Globus pallidus (tissue), 1 donor: ENCODE measurements at regions not wholly inside any gene's neighbourhood (a gene's known extent, or its start where the extent isn't known, plus 50 kb on each side); places are given as distances from the start of the nearest gene placed in this dataset.

ENCODE experiments used
- DNase-seq: peaks from one replicate; pipeline ENCODE4 v3.0.0-alpha.2; 2015; ENCODE audit warnings: low spot score

- no peak for DNase-seq
Measured at GRCh38 chr5:39880985-39881384, 456.2 kb upstream of the DAB2 start.

DNA sequence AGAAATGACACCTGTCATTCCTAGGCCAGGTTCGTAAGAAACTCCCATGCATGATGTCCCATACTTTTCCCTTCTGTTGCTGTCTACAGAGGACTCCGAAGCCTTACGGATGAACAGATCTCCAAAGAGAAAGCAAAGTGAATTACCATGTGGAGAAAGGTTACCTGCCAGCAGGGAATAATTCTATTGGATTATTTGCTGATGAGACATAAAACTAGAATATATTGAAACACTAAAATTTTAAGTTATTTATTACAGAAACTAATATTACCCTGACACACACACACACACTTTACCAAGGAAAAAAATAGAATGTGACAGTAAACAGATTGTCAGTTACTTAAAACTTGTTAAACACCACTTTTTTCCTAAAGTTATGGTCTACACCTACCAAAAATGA, 452.7 kb upstream of the DAB2 start:
- no peak for DNase-seq

GRCh38 chr5:39876146-39876545, 451.4 kb upstream of the DAB2 start:
- DNase-seq = no peak

DNA sequence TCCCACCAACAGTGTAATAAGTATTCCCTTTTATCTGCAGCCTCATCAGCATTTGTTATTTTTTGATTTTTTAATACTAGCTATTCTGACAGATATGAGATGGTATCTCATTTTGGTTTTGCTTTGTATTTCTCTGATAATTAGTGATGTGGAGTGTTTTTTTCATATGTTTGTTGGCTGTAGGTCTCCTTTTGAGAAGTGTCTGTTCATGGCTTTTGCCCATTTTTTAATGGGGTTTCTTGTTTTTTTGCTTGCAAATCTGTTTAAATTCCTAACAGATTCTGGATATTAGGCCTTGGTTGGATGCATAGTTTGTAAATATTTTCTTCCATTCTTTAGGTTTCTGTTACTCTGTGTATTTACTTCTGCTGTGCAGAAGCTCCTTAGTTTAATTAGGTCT, 445.4 kb upstream of the DAB2 start:
- DNase-seq = no peak

- DNase-seq = no peak
Measured at GRCh38 chr5:39869396-39869795, 444.6 kb upstream of the DAB2 start.

DNA sequence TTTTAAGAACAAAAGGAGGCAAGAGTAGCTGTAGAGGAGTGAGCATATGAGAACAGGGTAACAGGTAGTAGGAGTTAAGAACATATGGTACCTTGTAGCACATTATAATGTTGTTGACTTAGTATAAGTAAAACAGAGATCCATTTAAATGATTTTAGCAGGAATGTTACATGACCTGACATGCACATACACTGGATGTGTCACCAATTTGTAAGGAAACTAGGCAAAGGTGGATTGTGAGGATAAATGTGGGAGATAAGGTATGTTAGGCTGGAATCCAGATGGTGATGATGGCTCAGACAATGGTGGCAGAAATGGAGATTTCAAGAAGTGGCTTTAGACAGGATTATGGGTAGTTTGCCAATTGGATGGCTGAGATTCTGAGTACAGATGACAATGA, 443.1 kb upstream of the DAB2 start:
- DNase-seq = no peak

DNA sequence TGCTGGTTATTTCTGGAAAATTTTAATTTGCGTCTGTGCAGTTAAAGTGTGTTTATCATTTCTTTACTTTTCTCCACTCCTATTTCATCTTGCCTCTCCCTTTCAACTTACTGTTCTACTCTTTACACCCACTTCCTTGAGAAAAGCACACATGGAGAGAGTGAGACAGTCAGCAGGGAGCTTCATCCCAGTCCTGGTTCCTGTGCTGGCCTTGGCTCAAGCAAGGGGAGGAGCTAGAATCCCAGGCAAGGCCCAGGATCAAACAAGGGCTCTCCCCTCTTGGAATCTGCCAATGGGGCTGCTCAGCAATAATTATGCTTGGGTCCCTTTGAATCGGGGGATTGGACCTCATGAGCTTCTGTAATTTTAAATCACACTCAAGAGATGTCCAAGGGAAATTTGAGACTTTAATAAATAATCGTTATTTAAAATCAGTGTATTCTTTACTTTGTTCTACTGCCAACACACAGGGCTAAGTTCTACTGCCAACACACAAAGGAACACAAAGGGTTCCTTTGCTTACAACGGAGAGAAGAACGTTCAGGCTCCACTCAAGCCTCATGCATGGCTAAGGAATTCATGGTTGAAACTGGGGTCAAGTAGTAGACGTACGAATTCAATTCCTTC, 439.3 kb upstream of the DAB2 start:
- no peak for DNase-seq

DNA sequence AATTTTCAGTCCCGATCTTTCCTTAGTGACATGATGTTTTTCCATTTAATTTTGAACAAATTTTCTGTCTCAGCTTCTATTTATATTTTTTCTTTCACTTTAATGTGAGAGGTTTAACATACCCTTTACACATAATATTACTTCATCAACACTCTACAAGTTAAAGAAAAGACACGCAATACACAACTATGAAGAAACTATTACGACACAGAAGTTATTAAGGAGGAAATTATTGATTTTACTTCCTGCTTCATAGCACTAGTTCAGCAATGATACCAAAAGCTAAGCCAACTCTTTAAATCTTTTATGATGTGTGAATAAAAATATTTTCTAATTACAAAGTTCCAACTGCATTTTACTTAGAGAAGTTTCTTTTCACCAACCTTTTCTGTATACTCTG, 432.3 kb upstream of the DAB2 start:
- DNase-seq = no peak

DNA sequence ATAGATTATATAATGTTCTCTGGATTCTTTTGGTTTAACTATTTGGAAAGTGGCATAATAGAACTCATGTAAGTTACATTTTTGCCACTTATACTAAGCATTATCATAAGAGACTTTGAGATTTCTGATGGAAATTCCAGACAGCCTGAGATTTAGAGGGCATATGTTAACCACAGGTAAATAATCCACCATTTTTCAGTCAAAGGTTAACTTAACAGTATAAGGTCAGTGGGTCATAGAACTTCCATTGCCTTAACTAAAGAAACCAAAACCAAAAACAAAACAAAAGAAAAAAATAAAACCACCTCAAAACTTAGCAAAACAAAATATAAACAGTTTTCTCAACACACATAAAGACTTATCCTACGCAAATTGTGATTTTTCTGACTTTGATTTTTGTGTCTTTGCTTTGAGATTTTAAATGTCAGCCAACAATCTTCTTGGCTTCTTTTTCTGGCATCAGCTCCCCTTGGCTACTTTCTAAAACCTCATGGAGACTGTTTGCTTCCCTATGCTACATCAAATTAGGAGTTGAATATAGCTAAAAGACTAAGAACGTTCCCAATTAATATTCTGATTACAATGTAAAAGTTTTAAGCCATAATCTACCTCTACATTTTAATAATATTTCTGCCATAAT, 430.1 kb upstream of the DAB2 start:
- no peak for DNase-seq

- no peak for DNase-seq
Measured at GRCh38 chr5:39850291-39850690, 425.5 kb upstream of the DAB2 start.

DNA sequence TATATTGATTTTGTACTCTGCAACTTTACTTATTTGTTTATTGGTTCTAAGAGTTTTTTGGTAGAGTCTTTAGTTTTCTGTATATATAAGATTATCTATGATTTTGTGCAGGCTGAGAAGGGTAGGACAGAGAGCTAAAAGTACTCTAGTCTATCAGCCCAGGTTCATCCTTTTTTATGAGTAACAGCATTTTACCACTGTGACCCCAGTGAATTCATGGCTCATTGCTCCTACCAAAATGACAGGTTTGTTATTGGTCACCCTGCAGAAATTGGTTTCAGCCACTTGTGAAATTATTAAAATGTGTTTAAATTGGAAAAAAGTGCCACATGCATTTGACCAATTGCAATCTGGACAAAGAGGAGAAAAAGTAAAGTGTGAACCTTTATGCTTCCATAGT, 421.4 kb upstream of the DAB2 start:
- DNase-seq = no peak

- no peak for DNase-seq
Measured at GRCh38 chr5:39843767-39844166, 419.0 kb upstream of the DAB2 start.

GRCh38 chr5:39835371-39835770, 410.6 kb upstream of the DAB2 start:
- DNase-seq = no peak

DNA sequence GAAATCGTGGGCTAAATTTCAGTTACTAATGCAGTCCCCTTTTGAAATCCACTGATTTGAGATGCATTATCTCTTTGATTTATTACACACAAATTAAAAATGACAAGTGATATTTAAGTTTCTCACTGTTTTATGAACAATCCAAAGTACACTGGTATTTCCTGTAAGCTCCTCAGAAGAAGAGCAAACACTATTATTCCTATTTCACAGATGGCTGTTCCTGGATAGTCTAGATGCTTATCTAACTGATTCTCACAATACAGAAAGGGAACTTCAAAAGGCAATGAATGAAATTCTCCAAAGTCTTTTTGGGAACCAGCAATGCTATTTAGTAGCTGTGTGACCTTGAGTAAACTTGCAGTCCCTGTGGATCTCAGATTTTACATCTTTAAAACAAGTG, 404.7 kb upstream of the DAB2 start:
- DNase-seq = no peak

GRCh38 chr5:39826051-39826450, 401.3 kb upstream of the DAB2 start:
- DNase-seq = no peak

- no peak for DNase-seq
Measured at GRCh38 chr5:39825301-39825700, 400.5 kb upstream of the DAB2 start.

GRCh38 chr5:39822020-39822419, 397.2 kb upstream of the DAB2 start:
- no peak for DNase-seq

DNA sequence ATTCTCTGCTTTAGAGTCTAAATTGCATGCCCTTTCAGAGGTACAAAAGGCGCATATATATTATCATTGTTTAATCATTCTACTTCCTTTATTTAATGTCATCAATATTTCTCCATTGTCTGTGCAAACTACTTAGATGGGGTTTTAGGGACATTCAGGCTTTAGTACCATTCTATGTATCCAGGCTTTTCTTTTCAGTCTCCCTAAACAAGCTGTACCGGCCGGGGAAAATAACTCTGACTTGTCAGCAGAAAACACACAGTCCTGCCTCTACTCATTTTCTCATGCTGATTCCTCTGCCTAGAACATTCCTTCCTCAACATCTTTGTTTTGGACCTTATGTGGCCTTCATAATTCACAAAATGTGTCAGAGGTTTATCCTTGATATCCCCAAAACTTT, 392.1 kb upstream of the DAB2 start:
- DNase-seq = no peak

DNA sequence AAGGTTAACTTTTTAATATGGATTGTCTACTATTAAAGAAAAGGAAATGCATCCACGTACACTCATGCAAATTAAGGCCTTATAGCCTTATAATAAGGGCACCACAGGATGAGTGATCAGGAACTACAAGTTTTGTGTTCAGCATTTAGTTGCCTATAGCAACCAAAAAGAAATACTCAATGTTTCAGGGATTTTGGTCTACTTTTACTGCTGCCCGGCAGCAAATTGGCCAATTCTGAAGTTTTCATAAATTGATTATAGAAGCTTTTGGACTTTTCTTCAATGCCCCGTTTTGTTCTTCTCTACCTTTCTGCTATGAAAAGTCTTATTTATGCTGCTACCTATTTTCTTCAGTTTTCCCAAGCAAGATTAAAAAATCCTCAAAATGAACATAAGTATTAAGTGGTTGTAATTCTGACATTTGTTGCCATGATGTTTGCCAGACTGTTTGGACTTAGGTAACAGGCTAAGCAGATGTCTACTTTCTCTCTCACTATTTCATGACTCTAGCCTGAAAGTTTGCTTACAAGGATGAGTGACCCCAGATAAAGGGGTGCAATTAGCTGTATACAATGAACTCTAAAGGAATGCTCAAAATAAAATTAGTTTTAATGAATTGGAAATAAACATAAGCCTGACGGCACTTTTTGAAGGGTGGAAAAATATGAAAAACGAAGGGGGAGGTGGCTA, 391.5 kb upstream of the DAB2 start:
- DNase-seq = no peak

GRCh38 chr5:39815711-39816110, 390.9 kb upstream of the DAB2 start:
- no peak for DNase-seq

DNA sequence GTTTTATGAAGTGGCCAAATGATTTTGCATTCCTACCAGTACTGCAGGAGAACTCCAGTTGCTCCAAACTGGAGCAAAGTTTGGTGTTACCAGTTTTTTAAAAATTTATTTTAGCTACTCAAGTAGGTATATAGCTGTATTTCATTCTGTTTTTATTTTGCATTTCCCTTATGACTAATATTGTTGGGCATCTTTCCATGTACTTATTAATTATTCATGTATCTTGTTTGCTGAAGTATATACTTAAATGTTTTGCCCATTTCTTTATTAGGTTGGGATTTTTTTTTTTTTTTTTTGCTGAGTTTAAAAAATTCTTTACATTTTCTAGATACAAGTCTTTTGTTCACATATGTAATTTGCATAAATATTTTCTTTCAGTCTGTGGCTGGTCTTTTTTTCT, 386.6 kb upstream of the DAB2 start:
- no peak for DNase-seq

DNA sequence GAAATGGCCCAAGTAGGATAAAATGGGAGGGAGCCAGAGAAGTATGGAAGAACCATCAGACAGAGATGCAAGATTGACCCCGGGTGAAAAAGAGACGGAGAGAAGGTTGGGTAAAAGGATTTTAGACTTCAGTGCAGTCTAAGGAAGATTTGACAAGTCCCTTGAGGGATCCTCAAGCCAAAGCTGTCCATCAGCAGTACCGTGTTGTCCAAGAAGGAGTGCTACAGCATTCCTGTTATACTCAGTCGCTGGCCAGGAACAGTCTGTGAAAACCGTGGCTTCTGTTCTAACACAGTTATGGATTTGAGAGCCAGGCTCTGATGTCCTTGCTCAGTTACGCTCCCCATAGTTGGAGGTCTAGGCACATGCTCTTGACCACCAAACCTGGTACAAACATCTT, 383.9 kb upstream of the DAB2 start:
- no peak for DNase-seq

GRCh38 chr5:39801306-39801705, 376.5 kb upstream of the DAB2 start:
- no peak for DNase-seq
